ENCODE measurements at regions not wholly inside any gene's neighbourhood (a gene's known extent, or its start where the extent isn't known, plus 50 kb on each side); places are given as distances from the start of the nearest gene placed in this dataset.
"Not testable (repeated sequence)": the region's sequence is repeated elsewhere in the genome, so short reads cannot be mapped to it uniquely, and the experiment has no call there.

DNA sequence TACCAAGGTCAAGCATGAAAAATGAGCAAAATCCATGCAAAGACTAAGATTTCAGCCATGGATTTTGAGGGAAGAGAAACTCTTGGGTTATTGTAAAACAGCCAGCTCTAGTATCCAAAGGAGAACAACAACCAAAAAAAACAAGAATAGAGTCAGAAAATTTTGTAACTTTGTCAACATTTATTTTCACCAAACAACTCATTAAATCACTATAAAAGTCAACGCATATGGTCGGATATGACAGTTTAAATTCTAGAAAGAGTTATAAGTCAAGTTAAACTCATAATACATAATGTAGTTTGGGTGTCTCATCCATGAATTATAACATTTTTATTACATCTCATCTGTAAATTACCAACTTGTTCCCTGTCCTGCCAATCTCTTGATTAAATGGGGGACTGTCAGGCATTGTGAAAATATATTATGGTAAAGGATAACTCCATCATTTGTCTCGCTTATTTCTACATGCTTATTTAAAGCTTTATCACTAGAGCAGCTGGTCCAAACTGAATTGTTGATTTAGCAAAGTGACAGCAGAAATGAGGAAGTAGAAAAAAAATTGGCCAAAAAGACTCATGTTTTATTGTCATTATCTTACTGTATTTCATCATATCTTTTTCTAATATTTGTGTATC, 224.8 kb upstream of the NOCT start:
- DNase-seq, result no peak

- no peak for DNase-seq
These were observed 225.8 kb upstream of the NOCT start for GRCh38 chr4:138789796-138790195.

GRCh38 chr4:138788857-138789256, 226.7 kb upstream of the NOCT start:
- DNase-seq, result no peak

GRCh38 chr4:138788267-138788790, 227.3 kb upstream of the NOCT start:
- no peak for DNase-seq

- DNase-seq, result not testable (repeated sequence)
These were observed 235.8 kb upstream of the NOCT start for GRCh38 chr4:138779761-138780160.

DNA sequence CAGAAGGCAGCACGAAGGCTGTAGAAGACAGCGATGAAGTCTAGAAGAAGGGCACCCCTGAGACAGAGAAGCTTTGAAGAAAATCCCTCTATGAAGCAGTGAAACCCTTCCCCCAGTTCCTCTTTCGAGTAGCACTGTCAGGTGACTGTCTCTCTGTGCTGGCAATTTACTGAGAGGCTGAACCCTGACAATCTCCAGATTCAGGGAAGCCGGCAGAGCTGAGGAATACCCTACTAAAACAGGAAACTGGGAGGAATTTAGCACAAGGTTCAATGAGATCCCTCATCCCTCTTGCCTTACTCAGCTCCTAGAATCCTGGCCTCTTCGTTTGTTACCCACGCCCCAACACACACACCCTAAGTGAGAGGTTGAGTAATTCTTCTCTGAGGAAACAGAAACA, 239.7 kb upstream of the NOCT start:
- no peak for DNase-seq

- DNase-seq, result no peak
These were observed 240.1 kb upstream of the NOCT start for GRCh38 chr4:138775489-138775888.

DNA sequence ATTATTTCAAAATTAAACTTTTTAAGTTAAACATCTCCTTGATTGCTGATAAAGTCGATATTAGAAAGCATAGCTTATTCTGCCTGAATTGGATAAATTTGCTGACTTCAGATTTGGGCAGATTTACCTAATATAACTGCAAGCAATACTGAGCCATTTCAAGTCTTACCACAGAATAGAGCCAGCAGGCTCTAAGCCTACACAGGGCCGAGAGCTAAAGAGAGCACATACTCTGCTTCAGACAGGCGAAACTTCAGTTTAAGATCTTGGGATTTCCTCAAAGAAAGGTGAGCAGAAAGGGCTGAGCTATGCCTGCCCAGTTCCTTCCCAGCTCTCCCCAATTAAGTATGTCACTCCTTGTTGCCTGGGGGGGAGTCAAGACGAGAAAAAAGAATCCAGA, 240.6 kb upstream of the NOCT start:
- no peak for DNase-seq

- DNase-seq, result not testable (repeated sequence)
These were observed 241.5 kb upstream of the NOCT start for GRCh38 chr4:138774125-138774524.

GRCh38 chr4:138773321-138773720, 242.3 kb upstream of the NOCT start:
- no peak for DNase-seq

DNA sequence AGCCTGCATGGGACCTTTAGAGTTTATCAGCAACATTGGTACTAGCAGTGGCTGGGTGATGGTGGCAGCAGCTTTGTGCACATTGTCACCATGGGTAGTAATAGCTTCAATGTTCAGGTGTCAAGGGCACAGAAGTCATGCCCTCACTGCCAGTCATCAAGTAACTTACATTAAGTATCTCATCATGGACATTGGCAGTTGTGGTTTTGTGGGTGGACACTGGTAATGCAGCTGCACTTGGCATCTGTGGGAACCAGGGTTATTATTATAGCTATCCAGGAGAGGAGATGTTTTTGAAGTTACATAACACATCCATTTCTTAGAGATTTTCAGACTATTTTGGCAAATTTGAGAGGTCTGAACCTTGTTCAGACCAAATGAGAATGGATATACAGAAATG, 243.2 kb upstream of the NOCT start:
- no peak for DNase-seq

DNA sequence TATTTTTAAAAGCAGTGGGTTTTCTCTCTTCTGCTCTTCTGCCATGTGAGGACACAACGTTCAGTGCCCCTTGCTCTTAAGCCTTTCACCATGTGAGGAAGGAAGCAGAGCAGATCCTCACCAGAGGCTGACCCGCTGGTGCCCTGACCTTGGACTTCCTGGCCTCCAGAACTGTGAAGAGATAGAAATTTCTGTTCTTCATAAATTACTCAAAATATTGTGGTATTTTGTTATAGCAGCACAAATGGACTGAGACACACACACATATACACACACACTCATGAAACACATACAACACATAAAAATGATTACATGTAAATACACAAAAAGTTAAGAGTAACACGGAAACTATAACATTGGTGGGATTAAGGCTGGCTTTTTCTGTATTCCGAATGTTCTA, 244.8 kb upstream of the NOCT start:
- DNase-seq, result no peak

DNA sequence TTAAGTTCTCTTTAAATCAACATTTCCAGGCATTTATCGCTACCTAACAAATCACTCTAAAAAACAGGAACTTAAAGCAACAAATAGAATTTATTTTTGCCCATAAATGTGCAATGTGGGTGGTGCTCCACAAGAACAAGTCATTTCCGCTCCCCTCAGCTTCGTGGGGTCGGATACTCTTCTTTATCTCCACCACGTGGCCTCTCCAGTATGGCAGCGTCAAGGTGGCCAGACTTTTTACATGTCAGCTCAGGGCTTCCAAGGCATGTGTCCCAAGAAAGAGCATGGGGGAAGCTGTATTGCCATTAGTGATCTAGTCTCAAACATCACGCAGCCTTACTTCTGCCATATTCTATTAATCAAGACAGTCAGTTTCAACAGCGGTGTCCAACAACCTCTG, 249.2 kb upstream of the NOCT start:
- no peak for DNase-seq

GRCh38 chr4:138765442-138765841, 250.1 kb upstream of the NOCT start:
- DNase-seq, result no peak

DNA sequence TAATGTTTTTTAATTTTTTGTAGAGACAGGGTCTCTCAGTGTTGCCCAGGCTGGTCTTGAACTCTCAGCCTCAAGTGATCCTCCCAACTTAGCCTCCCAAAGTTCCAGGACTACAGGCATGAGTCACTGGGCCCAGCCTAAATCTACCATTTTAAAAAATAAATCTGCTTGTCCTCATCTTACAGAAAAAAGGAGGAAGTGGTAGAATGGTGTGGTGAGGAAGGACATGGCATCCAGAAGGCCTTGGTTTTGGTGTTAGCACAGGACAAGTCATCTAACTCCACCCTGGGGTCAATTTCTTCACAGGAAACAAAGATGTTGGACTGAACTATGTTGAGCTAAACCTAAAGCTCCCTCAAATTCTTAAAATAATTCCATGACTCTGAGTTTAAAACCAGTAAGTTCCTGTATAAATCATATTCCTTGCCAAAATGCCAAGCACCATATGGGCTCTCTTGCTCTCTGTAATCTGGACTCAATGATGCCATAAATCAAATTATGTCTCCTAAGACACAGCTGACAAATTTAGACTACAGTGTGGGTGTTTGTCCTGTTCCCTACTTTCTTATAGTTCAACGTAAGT, 253.9 kb upstream of the NOCT start:
- DNase-seq, result no peak

- no peak for DNase-seq
These were observed 256.1 kb upstream of the NOCT start for GRCh38 chr4:138759554-138759902.

DNA sequence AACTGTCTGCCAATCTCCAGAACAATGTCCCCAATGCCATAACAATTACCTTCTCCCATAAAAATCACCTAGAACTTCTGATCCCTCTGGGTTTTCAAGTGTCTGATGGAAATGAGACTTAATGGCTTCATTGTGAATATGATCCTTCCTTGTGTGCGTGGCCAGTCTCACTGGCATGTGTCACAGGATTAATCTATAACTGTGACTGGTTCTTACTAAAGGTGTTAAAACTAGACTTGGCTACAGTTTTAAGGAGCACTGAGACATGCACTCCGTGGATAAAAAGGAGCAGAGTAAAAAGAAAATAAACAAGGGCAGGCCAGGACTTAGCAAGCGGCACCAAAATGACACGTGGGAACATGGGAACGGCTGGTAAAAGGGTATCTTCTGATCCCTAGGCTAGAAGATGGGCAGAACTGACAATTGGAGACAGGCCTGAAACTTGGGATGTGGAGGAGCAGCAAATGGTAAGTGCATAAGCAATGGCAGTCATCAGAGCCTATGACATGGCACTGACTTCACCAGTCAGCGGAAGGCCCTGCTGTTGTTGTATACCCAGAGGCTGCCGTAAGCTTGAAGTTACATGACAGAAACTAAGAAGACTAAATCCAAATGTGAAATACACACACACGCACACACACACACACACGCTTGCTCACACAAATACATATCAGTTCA, 256.6 kb upstream of the NOCT start:
- no peak for DNase-seq

GRCh38 chr4:138758196-138758595, 257.4 kb upstream of the NOCT start:
- DNase-seq, result no peak

DNA sequence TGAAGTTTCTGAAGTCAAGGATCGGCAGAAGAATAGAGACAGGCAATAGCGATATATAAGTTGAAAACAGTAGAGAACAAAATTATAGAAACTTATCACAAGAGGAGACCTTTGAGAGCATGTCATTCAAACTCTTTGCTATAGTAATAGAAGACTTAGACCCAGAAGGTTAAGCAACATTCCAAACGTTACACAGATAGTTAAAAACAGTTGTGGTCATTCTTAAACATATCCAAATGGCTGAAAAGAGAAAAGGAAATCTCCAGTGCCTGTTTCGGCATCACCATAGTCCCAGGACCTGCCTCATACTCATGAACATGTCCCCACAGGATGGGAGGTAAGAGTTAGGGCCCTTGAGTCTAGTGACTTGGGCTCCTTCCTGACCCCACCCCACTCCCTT, 258.1 kb upstream of the NOCT start:
- DNase-seq, result no peak

- no peak for DNase-seq
These were observed 259.1 kb upstream of the NOCT start for GRCh38 chr4:138756519-138756918.

- no peak for DNase-seq
These were observed 264.3 kb upstream of the NOCT start for GRCh38 chr4:138751309-138751708.

- DNase-seq, result no peak
These were observed 266.3 kb upstream of the NOCT start for GRCh38 chr4:138749303-138749702.

DNA sequence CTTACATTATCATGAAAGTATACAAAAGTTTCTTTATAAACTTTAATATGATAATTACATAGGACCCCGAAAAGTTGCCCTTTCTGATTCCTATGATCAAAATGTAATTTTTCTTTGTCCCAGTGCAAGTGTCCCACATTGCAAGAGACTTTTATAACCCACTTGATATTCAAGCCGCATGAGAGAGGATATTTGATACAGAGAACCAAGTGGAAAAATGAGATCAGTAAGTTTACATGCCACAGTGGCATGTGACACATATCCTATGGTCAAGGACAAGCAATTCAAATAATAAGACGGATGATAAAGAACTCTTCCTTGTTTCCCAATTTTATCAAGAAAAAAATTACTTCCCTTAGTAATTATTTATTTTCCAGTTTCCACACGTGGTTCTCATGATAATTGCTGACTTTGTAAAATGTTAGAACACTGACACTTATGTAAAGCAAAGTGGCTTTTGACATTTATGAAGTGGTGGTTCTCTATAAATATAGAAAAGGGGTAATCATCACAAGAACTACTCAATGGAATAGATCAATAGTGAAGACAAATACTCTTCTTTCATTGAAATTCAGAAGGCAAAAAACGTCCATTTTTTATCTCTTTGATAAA, 273.7 kb upstream of the NOCT start:
- DNase-seq, result no peak
